ENCODE measurements at regions not wholly inside any gene's neighbourhood (a gene's known extent, or its start where the extent isn't known, plus 50 kb on each side); places are given as distances from the start of the nearest gene placed in this dataset.

- TF ChIP-seq POLR2A (IDR thresholded peaks at IDR 0.05) (no peak), CTCF (IDR thresholded peaks at IDR 0.05) (no peak), EP300 (IDR thresholded peaks at IDR 0.05) (no peak)
Observed at GRCh38 chr16:79365702-79366101, 234.8 kb downstream of the MAF start.

Data from tibial nerve (tissue), 4 donors.